Lower lobe of right lung (tissue), 2 donors: ENCODE measurements at regions not wholly inside any gene's neighbourhood (a gene's known extent, or its start where the extent isn't known, plus 50 kb on each side); places are given as distances from the start of the nearest gene placed in this dataset.

ENCODE experiments used
- ATAC-seq, 2 donors: fragments of 200-7000 bp; cut with Tn5 transposase; one replicate each; pipeline ENCODE4 v1.9.1; 2020 to 2022; ENCODE audit warnings: mild to moderate bottlenecking in 2 of 2, moderate library complexity in 2 of 2
- DNase-seq: peaks from one replicate; pipeline ENCODE4 v3.0.0-alpha.2; 2020
- H3K27ac ChIP-seq: fragments of 200-600 bp; one replicate; pipeline ENCODE4 v1.8.0; 2022
- H3K27me3 ChIP-seq: fragments of 200-600 bp; one replicate; pipeline ENCODE4 v1.8.0; 2022; ENCODE audit warnings: low read depth
- H3K36me3 ChIP-seq: fragments of 200-600 bp; one replicate; pipeline ENCODE4 v1.8.0; 2022; ENCODE audit warnings: mild to moderate bottlenecking
- H3K4me1 ChIP-seq: fragments of 200-600 bp; one replicate; pipeline ENCODE4 v1.8.0; 2022
- H3K4me3 ChIP-seq: fragments of 200-600 bp; one replicate; pipeline ENCODE4 v1.8.0; 2022; ENCODE audit warnings: mild to moderate bottlenecking
- H3K9me3 ChIP-seq: fragments of 200-600 bp; one replicate; pipeline ENCODE4 v1.8.0; 2022
- CTCF ChIP-seq: fragments of 200-600 bp; IDR thresholded peaks from one replicate; pipeline ENCODE4 v1.8.0; 2022; ENCODE audit warnings: antibody characterized with exemption, mild to moderate bottlenecking
- intact Hi-C: fragments of 100-400 bp; cut with DNase I; formaldehyde crosslinking; loops from one replicate; pipeline ENCODE4 v1.11.0; 2022
- donor health status: DM: no; HTN: yes; CAD: no; lungs with severe emphysema.

- intact Hi-C loops = no loop called here
- DNase-seq (no peak), ATAC-seq (no peak)
- Histone ChIP-seq H3K4me3 (no peak overlapping the region), H3K27ac (no peak overlapping the region), H3K9me3 (no peaks in the 10 kb centered on the region), H3K27me3 (no peaks in the 10 kb centered on the region), H3K4me1 (no peaks in the 10 kb centered on the region), H3K36me3 (no peaks in the 10 kb centered on the region)
- no peak for TF ChIP-seq CTCF
Measured at GRCh38 chrX:137999071-137999470, 433.1 kb downstream of the ZIC3 start.

GRCh38 chrX:137999552-137999951 lies 433.6 kb downstream of the ZIC3 start:
- intact Hi-C loops = no loop called here
- Histone ChIP-seq H3K9me3 (no peaks in the 10 kb centered on the region), H3K27ac (no peak overlapping the region), H3K36me3 (no peaks in the 10 kb centered on the region), H3K27me3 (no peaks in the 10 kb centered on the region), H3K4me3 (no peak overlapping the region), H3K4me1 (no peaks in the 10 kb centered on the region)
- no peak for TF ChIP-seq CTCF
- ATAC-seq = no peak
- DNase-seq = no peak

GRCh38 chrX:138001226-138001625 lies 435.3 kb downstream of the ZIC3 start:
- no peak for TF ChIP-seq CTCF
- Histone ChIP-seq H3K4me1 (no peaks in the 10 kb centered on the region), H3K27me3 (no peaks in the 10 kb centered on the region), H3K36me3 (no peaks in the 10 kb centered on the region), H3K4me3 (no peak overlapping the region), H3K27ac (no peak overlapping the region), H3K9me3 (no peaks in the 10 kb centered on the region)
- intact Hi-C loops = no loop called here
- no peak for DNase-seq
- no peak for ATAC-seq

GRCh38 chrX:138006180-138006579 lies 440.3 kb downstream of the ZIC3 start:
- Histone ChIP-seq H3K27me3 (no peaks in the 10 kb centered on the region), H3K4me1 (no peaks in the 10 kb centered on the region), H3K4me3 (no peak overlapping the region), H3K36me3 (no peaks in the 10 kb centered on the region), H3K9me3 (no peaks in the 10 kb centered on the region), H3K27ac (no peak overlapping the region)
- intact Hi-C loops = no loop called here
- no peak for DNase-seq
- no peak for ATAC-seq
- TF ChIP-seq CTCF = no peak

GRCh38 chrX:138008281-138008680 lies 442.4 kb downstream of the ZIC3 start:
- H3K27ac ChIP-seq = no peak overlapping the region
- H3K9me3 ChIP-seq = no peaks in the 10 kb centered on the region
- H3K4me3 ChIP-seq = no peak overlapping the region
- H3K36me3 ChIP-seq = no peaks in the 10 kb centered on the region
- H3K27me3 ChIP-seq = no peaks in the 10 kb centered on the region
- ATAC-seq (no peak), DNase-seq (no peak)
- no peaks in the 10 kb centered on the region for H3K4me1 ChIP-seq
- no peak for TF ChIP-seq CTCF
- intact Hi-C loops = no loop called here

GRCh38 chrX:138011468-138011867 lies 445.5 kb downstream of the ZIC3 start:
- intact Hi-C loops = no loop called here
- ATAC-seq (no peak), DNase-seq (no peak)
- Histone ChIP-seq H3K4me1 (no peaks in the 10 kb centered on the region), H3K4me3 (no peak overlapping the region), H3K27me3 (no peaks in the 10 kb centered on the region), H3K9me3 (no peaks in the 10 kb centered on the region), H3K27ac (no peak overlapping the region), H3K36me3 (no peaks in the 10 kb centered on the region)
- TF ChIP-seq CTCF = no peak
